ENCODE measurements at regions not wholly inside any gene's neighbourhood (a gene's known extent, or its start where the extent isn't known, plus 50 kb on each side); places are given as distances from the start of the nearest gene placed in this dataset.

GRCh38 chr20:57004951-57005933, 261.2 kb downstream of the BMP7 start:
- no peaks in the 10 kb centered on the region for H3K36me3 Mint-ChIP-seq
- no peak overlapping the region for H3K4me3 Mint-ChIP-seq
- no peak overlapping the region for H3K27ac Mint-ChIP-seq
- peaks cover 13% of the 10 kb centered on the region for H3K27me3 Mint-ChIP-seq
- no peaks in the 10 kb centered on the region for H3K4me1 Mint-ChIP-seq
- H3K9me3 Mint-ChIP-seq (ENCODE audit: low read depth): no peaks in the 10 kb centered on the region
- CTCF ChIA-PET: no interaction called here
- DNase-seq (no peak), ATAC-seq (no peak)

GRCh38 chr20:57006411-57007170, 259.9 kb downstream of the BMP7 start:
- CTCF ChIA-PET: no interaction called here
- ATAC-seq (no peak), DNase-seq (no peak)
- Mint-ChIP-seq H3K27ac (no peak overlapping the region), H3K27me3 (peaks cover 13% of the 10 kb centered on the region), H3K4me3 (no peak overlapping the region), H3K36me3 (no peaks in the 10 kb centered on the region), H3K4me1 (no peaks in the 10 kb centered on the region), H3K9me3 (ENCODE audit: low read depth) (no peaks in the 10 kb centered on the region)

GRCh38 chr20:57007171-57007540, 259.3 kb downstream of the BMP7 start:
- DNase-seq (no peak), ATAC-seq (no peak)
- no peak overlapping the region for H3K27ac Mint-ChIP-seq
- no peaks in the 10 kb centered on the region for H3K36me3 Mint-ChIP-seq
- H3K4me1 Mint-ChIP-seq: no peaks in the 10 kb centered on the region
- H3K4me3 Mint-ChIP-seq: no peak overlapping the region
- peaks cover 13% of the 10 kb centered on the region for H3K27me3 Mint-ChIP-seq
- H3K9me3 Mint-ChIP-seq (ENCODE audit: low read depth): no peaks in the 10 kb centered on the region
- CTCF ChIA-PET: no interaction called here

GRCh38 chr20:57008217-57008616, 258.2 kb downstream of the BMP7 start:
- CTCF ChIA-PET: interaction anchor here (0.8 kb wide), 1 partner anchor 18 kb away, joined by 3 read pairs; no protein-coding TSS in a partner anchor
- H3K27ac Mint-ChIP-seq: no peak overlapping the region
- no peak overlapping the region for H3K4me3 Mint-ChIP-seq
- DNase-seq (no peak), ATAC-seq (no peak)
- peaks cover 19% of the 10 kb centered on the region for H3K27me3 Mint-ChIP-seq
- no peaks in the 10 kb centered on the region for H3K36me3 Mint-ChIP-seq
- H3K9me3 Mint-ChIP-seq (ENCODE audit: low read depth): no peaks in the 10 kb centered on the region
- H3K4me1 Mint-ChIP-seq: no peaks in the 10 kb centered on the region

- Mint-ChIP-seq H3K36me3 (no peaks in the 10 kb centered on the region), H3K27ac (no peak overlapping the region), H3K4me1 (no peaks in the 10 kb centered on the region), H3K4me3 (no peak overlapping the region), H3K9me3 (ENCODE audit: low read depth) (no peaks in the 10 kb centered on the region), H3K27me3 (peaks cover 29% of the 10 kb centered on the region)
- DNase-seq (no peak), ATAC-seq (no peak)
- CTCF ChIA-PET: no interaction called here
Observed at GRCh38 chr20:57009355-57009754, 257.1 kb downstream of the BMP7 start.

- ATAC-seq (no peak), DNase-seq (no peak)
- H3K36me3 Mint-ChIP-seq: no peaks in the 10 kb centered on the region
- H3K9me3 Mint-ChIP-seq (ENCODE audit: low read depth): no peaks in the 10 kb centered on the region
- CTCF ChIA-PET: no interaction called here
- no peaks in the 10 kb centered on the region for H3K4me1 Mint-ChIP-seq
- H3K27ac Mint-ChIP-seq: no peak overlapping the region
- H3K4me3 Mint-ChIP-seq: no peak overlapping the region
- peaks cover 31% of the 10 kb centered on the region for H3K27me3 Mint-ChIP-seq
Observed at GRCh38 chr20:57009775-57010174, 256.7 kb downstream of the BMP7 start.

GRCh38 chr20:57012691-57013090, 253.8 kb downstream of the BMP7 start:
- no peaks in the 10 kb centered on the region for H3K9me3 Mint-ChIP-seq (ENCODE audit: low read depth)
- no peaks in the 10 kb centered on the region for H3K4me1 Mint-ChIP-seq
- no peak overlapping the region for H3K27ac Mint-ChIP-seq
- no peak for DNase-seq
- H3K27me3 Mint-ChIP-seq: peaks cover 23% of the 10 kb centered on the region
- no peak overlapping the region for H3K4me3 Mint-ChIP-seq
- no peak for ATAC-seq
- H3K36me3 Mint-ChIP-seq: no peaks in the 10 kb centered on the region
- CTCF ChIA-PET: no interaction called here

- no peak overlapping the region for H3K4me3 Mint-ChIP-seq
- H3K27ac Mint-ChIP-seq: no peak overlapping the region
- H3K27me3 Mint-ChIP-seq: peaks cover 21% of the 10 kb centered on the region
- H3K36me3 Mint-ChIP-seq: no peaks in the 10 kb centered on the region
- ATAC-seq (no peak), DNase-seq (no peak)
- CTCF ChIA-PET: no interaction called here
- no peaks in the 10 kb centered on the region for H3K9me3 Mint-ChIP-seq (ENCODE audit: low read depth)
- no peaks in the 10 kb centered on the region for H3K4me1 Mint-ChIP-seq
Observed at GRCh38 chr20:57013217-57013616, 253.2 kb downstream of the BMP7 start.

- CTCF ChIA-PET: no interaction called here
- H3K36me3 Mint-ChIP-seq: no peaks in the 10 kb centered on the region
- DNase-seq (no peak), ATAC-seq (no peak)
- H3K27ac Mint-ChIP-seq: no peak overlapping the region
- peaks cover 21% of the 10 kb centered on the region for H3K27me3 Mint-ChIP-seq
- no peaks in the 10 kb centered on the region for H3K9me3 Mint-ChIP-seq (ENCODE audit: low read depth)
- no peaks in the 10 kb centered on the region for H3K4me1 Mint-ChIP-seq
- H3K4me3 Mint-ChIP-seq: no peak overlapping the region
Observed at GRCh38 chr20:57013741-57014140, 252.7 kb downstream of the BMP7 start.

GRCh38 chr20:57020364-57020763, 246.1 kb downstream of the BMP7 start:
- no peak overlapping the region for H3K4me3 Mint-ChIP-seq
- H3K4me1 Mint-ChIP-seq: no peaks in the 10 kb centered on the region
- CTCF ChIA-PET: no interaction called here
- ATAC-seq (no peak), DNase-seq (no peak)
- no peaks in the 10 kb centered on the region for H3K9me3 Mint-ChIP-seq (ENCODE audit: low read depth)
- no peak overlapping the region for H3K27ac Mint-ChIP-seq
- no peaks in the 10 kb centered on the region for H3K27me3 Mint-ChIP-seq
- no peaks in the 10 kb centered on the region for H3K36me3 Mint-ChIP-seq

GRCh38 chr20:57022306-57022705, 244.1 kb downstream of the BMP7 start:
- Mint-ChIP-seq H3K36me3 (no peaks in the 10 kb centered on the region), H3K27ac (no peak overlapping the region), H3K9me3 (ENCODE audit: low read depth) (no peaks in the 10 kb centered on the region), H3K4me1 (no peaks in the 10 kb centered on the region), H3K27me3 (no peaks in the 10 kb centered on the region), H3K4me3 (no peak overlapping the region)
- CTCF ChIA-PET: no interaction called here
- DNase-seq (no peak), ATAC-seq (no peak)

- Mint-ChIP-seq H3K9me3 (ENCODE audit: low read depth) (no peaks in the 10 kb centered on the region), H3K4me3 (no peak overlapping the region), H3K4me1 (no peaks in the 10 kb centered on the region), H3K36me3 (no peaks in the 10 kb centered on the region), H3K27me3 (no peaks in the 10 kb centered on the region), H3K27ac (no peak overlapping the region)
- CTCF ChIA-PET: no interaction called here
- ATAC-seq (no peak), DNase-seq (no peak)
Observed at GRCh38 chr20:57023007-57023406, 243.4 kb downstream of the BMP7 start.

- CTCF ChIA-PET: no interaction called here
Observed at GRCh38 chr20:57023997-57024396, 242.4 kb downstream of the BMP7 start.

GRCh38 chr20:57024849-57025248, 241.6 kb downstream of the BMP7 start:
- no peaks in the 10 kb centered on the region for H3K27me3 Mint-ChIP-seq
- H3K9me3 Mint-ChIP-seq (ENCODE audit: low read depth): no peaks in the 10 kb centered on the region
- no peak overlapping the region for H3K27ac Mint-ChIP-seq
- H3K36me3 Mint-ChIP-seq: no peaks in the 10 kb centered on the region
- no peaks in the 10 kb centered on the region for H3K4me1 Mint-ChIP-seq
- CTCF ChIA-PET: no interaction called here
- ATAC-seq: no peak
- DNase-seq: no peak
- H3K4me3 Mint-ChIP-seq: no peak overlapping the region

More at GRCh38 chr20:57023997-57024396, 242.4 kb downstream of the BMP7 start:
- Mint-ChIP-seq H3K36me3 (no peaks in the 10 kb centered on the region), H3K4me1 (no peaks in the 10 kb centered on the region), H3K27me3 (no peaks in the 10 kb centered on the region), H3K27ac (no peak overlapping the region), H3K4me3 (no peak overlapping the region), H3K9me3 (ENCODE audit: low read depth) (no peaks in the 10 kb centered on the region)
- no peak for DNase-seq
- ATAC-seq: no peak
